H1 (cell line): ENCODE measurements at regions not wholly inside any gene's neighbourhood (a gene's known extent, or its start where the extent isn't known, plus 50 kb on each side); places are given as distances from the start of the nearest gene placed in this dataset.

ENCODE experiments used
- BACH1 ChIP-seq: IDR thresholded peaks from 2 replicates; pipeline ENCODE4 v1.6.1; 2012; ENCODE audit warnings: low read length, improper control_type of control experiment
- CHD2 ChIP-seq: IDR thresholded peaks from 2 replicates; pipeline ENCODE4 v1.6.1; 2012; ENCODE audit warnings: low read length, improper control_type of control experiment
- HDAC2 ChIP-seq, 2 experiments: fragments of 300-600 bp in 1 of 2; sonication (generic) in 1 of 2; IDR thresholded peaks; 2 replicates each; pipeline ENCODE4 v1.6.1; 2011 to 2012; ENCODE audit warnings: low read depth in 2 of 2, low read length in 2 of 2, mild to moderate bottlenecking in 2 of 2, moderate library complexity in 2 of 2, borderline replicate concordance in 1 of 2, inconsistent platforms in 1 of 2
- NRF1 ChIP-seq: IDR thresholded peaks from 2 replicates; pipeline ENCODE4 v1.6.1; 2011; ENCODE audit warnings: mild to moderate bottlenecking, low read depth, low read length, improper control_type of control experiment
- POLR2AphosphoS5 ChIP-seq: IDR thresholded peaks from 2 replicates; pipeline ENCODE4 v1.6.1; 2011; ENCODE audit warnings: low read depth, low read length
- SIN3A ChIP-seq, 2 experiments: IDR thresholded peaks in 1 of 2; conservative IDR thresholded peaks in 1 of 2; 2 replicates each; pipeline ENCODE4 v1.6.1; 2011 to 2012; ENCODE audit warnings: low read length in 2 of 2, improper control_type of control experiment in 1 of 2, low read depth in 1 of 2, mild to moderate bottlenecking in 1 of 2
- SP1 ChIP-seq: IDR thresholded peaks from 2 replicates; pipeline ENCODE4 v1.6.1; 2011; ENCODE audit warnings: low read depth, low read length
- TF ChIP-seq, protein P1 (sequence below): fragments of 300-600 bp; sonication (generic); IDR thresholded peaks from 2 replicates; pipeline ENCODE4 v1.7.1; 2012; ENCODE audit warnings: low read length, moderate library complexity, mild to moderate bottlenecking, inconsistent platforms; ENCODE audit not compliant: insufficient replicate concordance

GRCh38 chr15:72840114-72840513, 56.6 kb upstream of the ADPGK start (continued):
- TF ChIP-seq, protein P1, sequence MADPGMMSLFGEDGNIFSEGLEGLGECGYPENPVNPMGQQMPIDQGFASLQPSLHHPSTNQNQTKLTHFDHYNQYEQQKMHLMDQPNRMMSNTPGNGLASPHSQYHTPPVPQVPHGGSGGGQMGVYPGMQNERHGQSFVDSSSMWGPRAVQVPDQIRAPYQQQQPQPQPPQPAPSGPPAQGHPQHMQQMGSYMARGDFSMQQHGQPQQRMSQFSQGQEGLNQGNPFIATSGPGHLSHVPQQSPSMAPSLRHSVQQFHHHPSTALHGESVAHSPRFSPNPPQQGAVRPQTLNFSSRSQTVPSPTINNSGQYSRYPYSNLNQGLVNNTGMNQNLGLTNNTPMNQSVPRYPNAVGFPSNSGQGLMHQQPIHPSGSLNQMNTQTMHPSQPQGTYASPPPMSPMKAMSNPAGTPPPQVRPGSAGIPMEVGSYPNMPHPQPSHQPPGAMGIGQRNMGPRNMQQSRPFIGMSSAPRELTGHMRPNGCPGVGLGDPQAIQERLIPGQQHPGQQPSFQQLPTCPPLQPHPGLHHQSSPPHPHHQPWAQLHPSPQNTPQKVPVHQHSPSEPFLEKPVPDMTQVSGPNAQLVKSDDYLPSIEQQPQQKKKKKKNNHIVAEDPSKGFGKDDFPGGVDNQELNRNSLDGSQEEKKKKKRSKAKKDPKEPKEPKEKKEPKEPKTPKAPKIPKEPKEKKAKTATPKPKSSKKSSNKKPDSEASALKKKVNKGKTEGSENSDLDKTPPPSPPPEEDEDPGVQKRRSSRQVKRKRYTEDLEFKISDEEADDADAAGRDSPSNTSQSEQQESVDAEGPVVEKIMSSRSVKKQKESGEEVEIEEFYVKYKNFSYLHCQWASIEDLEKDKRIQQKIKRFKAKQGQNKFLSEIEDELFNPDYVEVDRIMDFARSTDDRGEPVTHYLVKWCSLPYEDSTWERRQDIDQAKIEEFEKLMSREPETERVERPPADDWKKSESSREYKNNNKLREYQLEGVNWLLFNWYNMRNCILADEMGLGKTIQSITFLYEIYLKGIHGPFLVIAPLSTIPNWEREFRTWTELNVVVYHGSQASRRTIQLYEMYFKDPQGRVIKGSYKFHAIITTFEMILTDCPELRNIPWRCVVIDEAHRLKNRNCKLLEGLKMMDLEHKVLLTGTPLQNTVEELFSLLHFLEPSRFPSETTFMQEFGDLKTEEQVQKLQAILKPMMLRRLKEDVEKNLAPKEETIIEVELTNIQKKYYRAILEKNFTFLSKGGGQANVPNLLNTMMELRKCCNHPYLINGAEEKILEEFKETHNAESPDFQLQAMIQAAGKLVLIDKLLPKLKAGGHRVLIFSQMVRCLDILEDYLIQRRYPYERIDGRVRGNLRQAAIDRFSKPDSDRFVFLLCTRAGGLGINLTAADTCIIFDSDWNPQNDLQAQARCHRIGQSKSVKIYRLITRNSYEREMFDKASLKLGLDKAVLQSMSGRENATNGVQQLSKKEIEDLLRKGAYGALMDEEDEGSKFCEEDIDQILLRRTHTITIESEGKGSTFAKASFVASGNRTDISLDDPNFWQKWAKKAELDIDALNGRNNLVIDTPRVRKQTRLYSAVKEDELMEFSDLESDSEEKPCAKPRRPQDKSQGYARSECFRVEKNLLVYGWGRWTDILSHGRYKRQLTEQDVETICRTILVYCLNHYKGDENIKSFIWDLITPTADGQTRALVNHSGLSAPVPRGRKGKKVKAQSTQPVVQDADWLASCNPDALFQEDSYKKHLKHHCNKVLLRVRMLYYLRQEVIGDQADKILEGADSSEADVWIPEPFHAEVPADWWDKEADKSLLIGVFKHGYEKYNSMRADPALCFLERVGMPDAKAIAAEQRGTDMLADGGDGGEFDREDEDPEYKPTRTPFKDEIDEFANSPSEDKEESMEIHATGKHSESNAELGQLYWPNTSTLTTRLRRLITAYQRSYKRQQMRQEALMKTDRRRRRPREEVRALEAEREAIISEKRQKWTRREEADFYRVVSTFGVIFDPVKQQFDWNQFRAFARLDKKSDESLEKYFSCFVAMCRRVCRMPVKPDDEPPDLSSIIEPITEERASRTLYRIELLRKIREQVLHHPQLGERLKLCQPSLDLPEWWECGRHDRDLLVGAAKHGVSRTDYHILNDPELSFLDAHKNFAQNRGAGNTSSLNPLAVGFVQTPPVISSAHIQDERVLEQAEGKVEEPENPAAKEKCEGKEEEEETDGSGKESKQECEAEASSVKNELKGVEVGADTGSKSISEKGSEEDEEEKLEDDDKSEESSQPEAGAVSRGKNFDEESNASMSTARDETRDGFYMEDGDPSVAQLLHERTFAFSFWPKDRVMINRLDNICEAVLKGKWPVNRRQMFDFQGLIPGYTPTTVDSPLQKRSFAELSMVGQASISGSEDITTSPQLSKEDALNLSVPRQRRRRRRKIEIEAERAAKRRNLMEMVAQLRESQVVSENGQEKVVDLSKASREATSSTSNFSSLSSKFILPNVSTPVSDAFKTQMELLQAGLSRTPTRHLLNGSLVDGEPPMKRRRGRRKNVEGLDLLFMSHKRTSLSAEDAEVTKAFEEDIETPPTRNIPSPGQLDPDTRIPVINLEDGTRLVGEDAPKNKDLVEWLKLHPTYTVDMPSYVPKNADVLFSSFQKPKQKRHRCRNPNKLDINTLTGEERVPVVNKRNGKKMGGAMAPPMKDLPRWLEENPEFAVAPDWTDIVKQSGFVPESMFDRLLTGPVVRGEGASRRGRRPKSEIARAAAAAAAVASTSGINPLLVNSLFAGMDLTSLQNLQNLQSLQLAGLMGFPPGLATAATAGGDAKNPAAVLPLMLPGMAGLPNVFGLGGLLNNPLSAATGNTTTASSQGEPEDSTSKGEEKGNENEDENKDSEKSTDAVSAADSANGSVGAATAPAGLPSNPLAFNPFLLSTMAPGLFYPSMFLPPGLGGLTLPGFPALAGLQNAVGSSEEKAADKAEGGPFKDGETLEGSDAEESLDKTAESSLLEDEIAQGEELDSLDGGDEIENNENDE = no peak
- TF ChIP-seq CHD2 (no peak), HDAC2 (IDR thresholded peaks at IDR 0.05; ENCODE audit: borderline replicate concordance in 1 of 2, low read depth in 2 of 2, low read length in 2 of 2) (no peak), SP1 (no peak), POLR2AphosphoS5 (no peak), NRF1 (no peak), SIN3A (conservative IDR thresholded peaks at IDR 0.05 in 1 of 2, IDR thresholded peaks at IDR 0.05 in 1 of 2; ENCODE audit: low read depth in 1 of 2, low read length in 2 of 2) (no peak), BACH1 (no peak)
